OCI-LY1 (cell line): ENCODE measurements at regions not wholly inside any gene's neighbourhood (a gene's known extent, or its start where the extent isn't known, plus 50 kb on each side); places are given as distances from the start of the nearest gene placed in this dataset.

Experiments used
- H2AFZ ChIP-seq: fragments of 200-600 bp; sonication (generic), shearing (Covaris generic); 2 replicates; pipeline ENCODE4 v1.6.0; 2014; ENCODE audit warnings: antibody characterized with exemption, mild to moderate bottlenecking, low read length
- H3F3A ChIP-seq: fragments of 200-600 bp; sonication (generic), shearing (Covaris generic); 2 replicates; pipeline ENCODE4 v1.6.0; 2014; ENCODE audit warnings: mild to moderate bottlenecking, antibody characterized with exemption, low read length, moderate library complexity; ENCODE audit not compliant: insufficient read depth
- H3K27ac ChIP-seq: fragments of 200-600 bp; sonication (generic); 2 replicates; pipeline ENCODE4 v1.5.1; 2014; ENCODE audit warnings: low read length, mixed run types, mild to moderate bottlenecking, low read depth; ENCODE audit not compliant: poor library complexity, severe bottlenecking
- H3K27me3 ChIP-seq: fragments of 200-600 bp; sonication (generic); 2 replicates; pipeline ENCODE4 v1.6.0; 2014; ENCODE audit warnings: antibody characterized with exemption, mild to moderate bottlenecking, low read length, moderate library complexity; ENCODE audit not compliant: insufficient read depth
- H3K36me3 ChIP-seq: fragments of 200-600 bp; sonication (generic); 2 replicates; pipeline ENCODE4 v1.6.1; 2014; ENCODE audit warnings: mild to moderate bottlenecking, antibody characterized with exemption, low read length, moderate library complexity, mixed read lengths; ENCODE audit not compliant: insufficient read depth
- H3K4me1 ChIP-seq: fragments of 200-600 bp; sonication (generic); 2 replicates; pipeline ENCODE4 v1.5.1; 2014; ENCODE audit warnings: mild to moderate bottlenecking, low read length, moderate library complexity; ENCODE audit not compliant: insufficient read depth, severe bottlenecking
- H3K4me2 ChIP-seq: fragments of 200-600 bp; sonication (generic), shearing (Covaris generic); 2 replicates; pipeline ENCODE4 v1.6.1; 2014; ENCODE audit warnings: low read length
- H3K4me3 ChIP-seq: fragments of 200-600 bp; sonication (generic); 2 replicates; pipeline ENCODE4 v1.5.1; 2014; ENCODE audit warnings: low read length, low read depth, mild to moderate bottlenecking, mixed read lengths; ENCODE audit not compliant: poor library complexity, severe bottlenecking
- H3K79me2 ChIP-seq: fragments of 200-600 bp; shearing (Covaris generic); 2 replicates; pipeline ENCODE4 v1.6.1; 2016; ENCODE audit warnings: mixed run types, low read length, mixed read lengths; ENCODE audit not compliant: insufficient read depth
- H3K9ac ChIP-seq: fragments of 200-600 bp; sonication (generic), shearing (Covaris generic); 2 replicates; pipeline ENCODE4 v1.6.1; 2014; ENCODE audit warnings: mild to moderate bottlenecking, low read length, mixed read lengths
- H3K9me2 ChIP-seq: fragments of 200-600 bp; sonication (generic), shearing (Covaris generic); 2 replicates; pipeline ENCODE4 v1.6.1; 2014; ENCODE audit warnings: low read depth, mild to moderate bottlenecking, low read length, mixed read lengths
- H3K9me3 ChIP-seq: fragments of 200-600 bp; shearing (Covaris generic); 2 replicates; pipeline ENCODE4 v1.6.1; 2014; ENCODE audit warnings: low read length, mixed read lengths
- H4K20me1 ChIP-seq: fragments of 200-600 bp; sonication (generic), shearing (Covaris generic); 2 replicates; pipeline ENCODE4 v1.6.0; 2016; ENCODE audit warnings: mild to moderate bottlenecking, low read length; ENCODE audit not compliant: insufficient read depth
- EZH2 ChIP-seq: fragments of 200-600 bp; sonication (generic), shearing (Covaris generic); IDR thresholded peaks from 2 replicates; pipeline ENCODE4 v1.8.0; 2017; ENCODE audit warnings: borderline replicate concordance, mixed run types, mild to moderate bottlenecking, antibody characterized with exemption, low read length, moderate library complexity, mixed read lengths
- TF ChIP-seq, protein P1 (sequence below): fragments of 200-600 bp; sonication (generic), shearing (Covaris generic); IDR thresholded peaks from 2 replicates; pipeline ENCODE4 v1.5.1; 2017; ENCODE audit warnings: mild to moderate bottlenecking, antibody characterized with exemption, low read length, moderate library complexity, mixed read lengths

DNA sequence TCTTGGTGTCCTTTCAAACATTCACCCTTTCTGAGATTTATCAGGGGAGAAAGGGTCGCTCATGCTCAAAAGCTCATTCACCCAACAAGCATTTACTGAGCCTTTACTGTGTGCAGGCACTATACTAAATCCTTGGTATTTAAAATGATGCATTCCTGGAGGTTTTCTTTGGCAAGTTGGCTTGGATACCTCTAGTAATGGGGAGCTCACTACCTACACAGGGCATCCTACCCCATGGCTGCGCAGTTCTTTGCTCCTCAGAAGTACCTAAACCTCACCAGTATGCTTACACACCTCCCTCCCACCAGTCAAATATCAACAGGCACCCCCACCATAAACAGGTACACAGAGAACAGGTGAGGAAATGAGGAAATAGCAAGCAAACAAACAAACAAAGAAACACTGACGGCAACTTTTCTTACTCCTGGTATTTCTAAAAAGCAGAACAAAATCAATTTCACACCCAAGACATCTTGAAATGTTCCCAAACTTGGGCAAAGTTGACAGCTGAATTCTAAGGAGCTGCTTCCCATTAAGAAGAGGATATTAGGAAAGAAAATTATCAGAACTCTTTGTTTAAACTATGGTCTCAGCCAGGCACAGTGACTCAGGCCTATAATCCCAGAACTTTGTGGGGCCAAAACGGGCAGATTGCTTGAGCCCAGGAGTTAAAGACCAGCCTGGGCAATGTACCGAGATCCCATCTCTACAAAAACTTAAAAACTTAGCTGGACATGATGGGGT lies 104.8 kb downstream of the PSMG1 start:
- Histone ChIP-seq H3K27ac (no peak overlapping the region), H3F3A (no peaks in the 10 kb centered on the region), H4K20me1 (no peaks in the 10 kb centered on the region), H3K4me2 (no peak overlapping the region), H3K4me3 (no peak overlapping the region), H3K9me3 (no peaks in the 10 kb centered on the region), H3K27me3 (no peaks in the 10 kb centered on the region), H3K79me2 (no peaks in the 10 kb centered on the region), H2AFZ (no peak overlapping the region), H3K9me2 (no peaks in the 10 kb centered on the region), H3K9ac (no peak overlapping the region), H3K36me3 (no peaks in the 10 kb centered on the region), H3K4me1 (peaks cover 8% of the 10 kb centered on the region)
- TF ChIP-seq EZH2, result no peak
- TF ChIP-seq, protein P1, sequence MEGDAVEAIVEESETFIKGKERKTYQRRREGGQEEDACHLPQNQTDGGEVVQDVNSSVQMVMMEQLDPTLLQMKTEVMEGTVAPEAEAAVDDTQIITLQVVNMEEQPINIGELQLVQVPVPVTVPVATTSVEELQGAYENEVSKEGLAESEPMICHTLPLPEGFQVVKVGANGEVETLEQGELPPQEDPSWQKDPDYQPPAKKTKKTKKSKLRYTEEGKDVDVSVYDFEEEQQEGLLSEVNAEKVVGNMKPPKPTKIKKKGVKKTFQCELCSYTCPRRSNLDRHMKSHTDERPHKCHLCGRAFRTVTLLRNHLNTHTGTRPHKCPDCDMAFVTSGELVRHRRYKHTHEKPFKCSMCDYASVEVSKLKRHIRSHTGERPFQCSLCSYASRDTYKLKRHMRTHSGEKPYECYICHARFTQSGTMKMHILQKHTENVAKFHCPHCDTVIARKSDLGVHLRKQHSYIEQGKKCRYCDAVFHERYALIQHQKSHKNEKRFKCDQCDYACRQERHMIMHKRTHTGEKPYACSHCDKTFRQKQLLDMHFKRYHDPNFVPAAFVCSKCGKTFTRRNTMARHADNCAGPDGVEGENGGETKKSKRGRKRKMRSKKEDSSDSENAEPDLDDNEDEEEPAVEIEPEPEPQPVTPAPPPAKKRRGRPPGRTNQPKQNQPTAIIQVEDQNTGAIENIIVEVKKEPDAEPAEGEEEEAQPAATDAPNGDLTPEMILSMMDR, result no peak

DNA sequence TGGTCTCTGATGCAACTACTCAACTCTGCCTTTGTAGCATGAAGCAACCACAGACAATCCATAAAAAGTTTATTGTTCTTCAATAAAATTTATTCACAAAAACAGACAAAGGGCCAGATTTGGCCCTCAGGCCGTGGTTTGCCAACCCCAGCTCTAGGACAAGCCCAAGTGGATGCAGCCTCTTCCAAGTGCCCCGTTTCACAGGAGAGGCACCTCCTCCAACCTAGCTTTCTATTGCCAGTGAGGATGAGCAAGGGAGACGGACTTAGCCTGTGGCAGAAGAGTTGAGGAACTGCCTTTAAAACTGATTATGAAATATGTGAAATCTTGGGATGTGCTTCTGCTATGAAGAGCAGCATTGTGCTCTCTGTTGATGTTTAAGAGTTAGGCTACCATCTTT lies 105.4 kb downstream of the PSMG1 start:
- Histone ChIP-seq H3K9ac (no peak overlapping the region), H3K36me3 (no peaks in the 10 kb centered on the region), H3K27ac (no peak overlapping the region), H3K4me3 (no peak overlapping the region), H3K9me3 (no peaks in the 10 kb centered on the region), H3F3A (no peaks in the 10 kb centered on the region), H3K4me2 (no peak overlapping the region), H3K9me2 (no peaks in the 10 kb centered on the region), H2AFZ (no peak overlapping the region), H3K4me1 (peaks cover 8% of the 10 kb centered on the region), H4K20me1 (no peaks in the 10 kb centered on the region), H3K79me2 (no peaks in the 10 kb centered on the region), H3K27me3 (no peaks in the 10 kb centered on the region)
- TF ChIP-seq, protein P1, result no peak
- no peak for TF ChIP-seq EZH2

DNA sequence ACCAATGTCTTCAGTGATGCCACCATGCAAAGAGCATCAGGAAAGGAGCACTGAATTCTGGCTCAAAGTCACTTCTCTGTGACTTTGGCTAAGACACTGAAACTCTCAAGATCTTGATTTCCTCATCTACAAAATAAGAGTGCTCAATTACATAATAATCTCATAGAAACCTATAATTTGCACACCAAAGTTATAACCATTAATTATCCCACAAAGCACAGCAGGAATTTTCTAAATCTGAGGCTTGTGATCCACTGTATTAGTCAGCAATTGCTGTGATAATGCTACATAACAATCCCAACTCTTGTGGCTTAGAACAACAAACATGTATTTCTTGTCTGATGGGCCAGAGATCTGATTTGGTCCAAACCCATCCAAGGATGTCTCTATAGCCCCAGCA lies 108.7 kb downstream of the PSMG1 start:
- Histone ChIP-seq H3K9me2 (no peaks in the 10 kb centered on the region), H3K4me1 (no peaks in the 10 kb centered on the region), H2AFZ (no peak overlapping the region), H3K4me3 (no peak overlapping the region), H3K27ac (no peak overlapping the region), H3K4me2 (no peak overlapping the region), H3K9ac (no peak overlapping the region), H4K20me1 (no peaks in the 10 kb centered on the region), H3K9me3 (no peaks in the 10 kb centered on the region), H3K79me2 (no peaks in the 10 kb centered on the region), H3F3A (no peaks in the 10 kb centered on the region), H3K36me3 (no peaks in the 10 kb centered on the region), H3K27me3 (no peaks in the 10 kb centered on the region)
- no peak for TF ChIP-seq EZH2
- TF ChIP-seq, protein P1, result no peak
